Prostate gland (tissue), 2 donors: ENCODE measurements at regions not wholly inside any gene's neighbourhood (a gene's known extent, or its start where the extent isn't known, plus 50 kb on each side); places are given as distances from the start of the nearest gene placed in this dataset.

Source experiments
- CTCF ChIP-seq, 4 experiments: fragments of 200-600 bp in 2 of 4; fragments of 450-650 bp in 2 of 4; sonication (generic) in 2 of 4; IDR thresholded peaks; 1 replicate in 3 of 4; 2 replicates in 1 of 4; pipeline ENCODE4 v1.5.1; 2016 to 2019; ENCODE audit warnings: antibody characterized with exemption in 4 of 4, mild to moderate bottlenecking in 2 of 4, moderate library complexity in 2 of 4
- POLR2A ChIP-seq: fragments of 450-650 bp; IDR thresholded peaks from one replicate; pipeline ENCODE4 v1.6.1; 2016; ENCODE audit warnings: antibody characterized with exemption, mild to moderate bottlenecking
- POLR2AphosphoS5 ChIP-seq: sonication (generic); formaldehyde crosslinking; IDR thresholded peaks from one replicate; pipeline ENCODE4 v1.6.1; 2017; ENCODE audit warnings: antibody characterized with exemption

- no peak for TF ChIP-seq CTCF (IDR thresholded peaks at IDR 0.05)
- no peak for TF ChIP-seq POLR2AphosphoS5
- TF ChIP-seq POLR2A: no peak
Measured at GRCh38 chr16:65956100-65956499, 410.4 kb upstream of the CDH5 start.
